Mucosa of descending colon (tissue), 3 donors: ENCODE measurements at regions not wholly inside any gene's neighbourhood (a gene's known extent, or its start where the extent isn't known, plus 50 kb on each side); places are given as distances from the start of the nearest gene placed in this dataset.

Experiments used
- ATAC-seq: fragments of 200-7000 bp; cut with Tn5 transposase; one replicate; pipeline ENCODE4 v1.9.1; 2020; ENCODE audit warnings: mild to moderate bottlenecking, moderate library complexity
- DNase-seq, 3 donors: peaks; one replicate each; pipeline ENCODE4 v3.0.0-alpha.2; 2020
- H3K36me3 ChIP-seq: fragments of 200-600 bp; one replicate; pipeline ENCODE4 v1.8.0; 2021; ENCODE audit warnings: low read depth, mild to moderate bottlenecking
- H3K4me1 ChIP-seq: fragments of 200-600 bp; one replicate; pipeline ENCODE4 v1.8.0; 2021; ENCODE audit warnings: low read depth, mild to moderate bottlenecking
- H3K4me3 ChIP-seq: fragments of 200-600 bp; one replicate; pipeline ENCODE4 v1.8.0; 2021; ENCODE audit warnings: mild to moderate bottlenecking
- H3K9me3 ChIP-seq: fragments of 200-600 bp; one replicate; pipeline ENCODE4 v1.8.0; 2021; ENCODE audit warnings: mild to moderate bottlenecking
- intact Hi-C, 2 donors: fragments of 100-400 bp; cut with DNase I in 1 of 2; cut with micrococcal nuclease in 1 of 2; formaldehyde crosslinking; loops; one replicate each; pipeline versions ENCODE4 v1.11.0 to v1.11.1; 2022; cut with DNase I, micrococcal nuclease
- TF ChIP-seq, protein P1 (sequence below): fragments of 200-600 bp; IDR thresholded peaks from one replicate; pipeline ENCODE4 v1.8.0; 2022; ENCODE audit warnings: antibody characterized with exemption, mild to moderate bottlenecking
- donor health status: DM: no; HTN: no; CAD: no; lungs with moderate emphysema.
- donor health status: DM: no; HTN: no; CAD: no.
- donor health status: DM: no; HTN: yes; CAD: no.

DNA sequence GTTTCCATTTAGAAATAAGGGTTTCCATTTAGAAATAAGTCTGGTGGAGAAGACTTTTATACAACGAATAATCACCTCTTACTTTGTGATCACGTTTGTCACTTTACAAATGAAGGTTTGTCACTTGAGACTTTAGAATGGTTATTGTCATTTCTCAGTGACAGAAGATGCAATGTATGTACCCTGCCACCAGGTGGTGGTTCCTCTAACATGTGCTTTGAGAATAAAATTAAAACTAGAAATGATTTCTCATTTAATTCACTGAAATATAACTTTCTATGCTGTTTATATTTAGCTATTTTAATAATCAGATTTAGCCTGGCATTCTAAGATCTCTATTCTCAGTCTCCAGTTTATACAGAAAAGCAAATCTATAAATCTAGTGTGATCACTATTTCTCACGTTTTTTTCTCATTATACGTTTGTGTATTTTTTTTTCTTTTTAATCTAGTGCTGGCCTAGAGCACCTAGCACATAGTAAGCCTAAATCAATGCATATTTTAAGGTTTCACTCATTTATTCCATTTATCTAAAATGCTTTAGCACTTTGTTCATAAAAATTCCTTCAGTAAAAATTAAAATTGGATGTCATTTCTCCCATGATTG, 57.4 kb upstream of the TFAP2D start:
- Histone ChIP-seq H3K4me3 (no peak overlapping the region), H3K9me3 (no peaks in the 10 kb centered on the region), H3K36me3 (no peaks in the 10 kb centered on the region), H3K4me1 (no peaks in the 10 kb centered on the region)
- TF ChIP-seq, protein P1, sequence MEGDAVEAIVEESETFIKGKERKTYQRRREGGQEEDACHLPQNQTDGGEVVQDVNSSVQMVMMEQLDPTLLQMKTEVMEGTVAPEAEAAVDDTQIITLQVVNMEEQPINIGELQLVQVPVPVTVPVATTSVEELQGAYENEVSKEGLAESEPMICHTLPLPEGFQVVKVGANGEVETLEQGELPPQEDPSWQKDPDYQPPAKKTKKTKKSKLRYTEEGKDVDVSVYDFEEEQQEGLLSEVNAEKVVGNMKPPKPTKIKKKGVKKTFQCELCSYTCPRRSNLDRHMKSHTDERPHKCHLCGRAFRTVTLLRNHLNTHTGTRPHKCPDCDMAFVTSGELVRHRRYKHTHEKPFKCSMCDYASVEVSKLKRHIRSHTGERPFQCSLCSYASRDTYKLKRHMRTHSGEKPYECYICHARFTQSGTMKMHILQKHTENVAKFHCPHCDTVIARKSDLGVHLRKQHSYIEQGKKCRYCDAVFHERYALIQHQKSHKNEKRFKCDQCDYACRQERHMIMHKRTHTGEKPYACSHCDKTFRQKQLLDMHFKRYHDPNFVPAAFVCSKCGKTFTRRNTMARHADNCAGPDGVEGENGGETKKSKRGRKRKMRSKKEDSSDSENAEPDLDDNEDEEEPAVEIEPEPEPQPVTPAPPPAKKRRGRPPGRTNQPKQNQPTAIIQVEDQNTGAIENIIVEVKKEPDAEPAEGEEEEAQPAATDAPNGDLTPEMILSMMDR: peak; percentile 16
- DNase-seq (peak in 1 of 3 donors; percentile 6), ATAC-seq (no peak)
- intact Hi-C loops: no loop called here

DNA sequence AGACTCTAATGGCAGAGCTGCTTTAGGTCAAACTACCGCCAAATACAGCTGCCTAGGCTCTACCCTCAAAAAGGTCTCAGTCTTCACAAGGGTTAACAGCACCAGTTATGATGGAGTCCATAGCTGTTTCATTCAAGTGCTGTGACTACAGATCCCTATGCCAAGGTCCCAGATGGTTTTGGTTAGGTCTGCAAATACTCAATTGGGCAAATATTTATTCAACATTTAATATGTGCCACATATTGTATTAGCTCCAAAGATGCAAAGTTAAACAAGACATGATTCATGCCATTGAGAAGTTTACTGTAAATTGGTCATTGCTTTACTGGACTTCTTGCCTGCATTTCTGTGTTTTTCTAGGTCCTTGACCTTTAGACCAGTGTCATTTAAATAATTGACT, 55.8 kb upstream of the TFAP2D start:
- Histone ChIP-seq H3K4me3 (no peak overlapping the region), H3K4me1 (no peaks in the 10 kb centered on the region), H3K36me3 (no peaks in the 10 kb centered on the region), H3K9me3 (no peaks in the 10 kb centered on the region)
- intact Hi-C loops: no loop called here
- DNase-seq: no peak
- ATAC-seq: no peak
- TF ChIP-seq, protein P1: no peak

DNA sequence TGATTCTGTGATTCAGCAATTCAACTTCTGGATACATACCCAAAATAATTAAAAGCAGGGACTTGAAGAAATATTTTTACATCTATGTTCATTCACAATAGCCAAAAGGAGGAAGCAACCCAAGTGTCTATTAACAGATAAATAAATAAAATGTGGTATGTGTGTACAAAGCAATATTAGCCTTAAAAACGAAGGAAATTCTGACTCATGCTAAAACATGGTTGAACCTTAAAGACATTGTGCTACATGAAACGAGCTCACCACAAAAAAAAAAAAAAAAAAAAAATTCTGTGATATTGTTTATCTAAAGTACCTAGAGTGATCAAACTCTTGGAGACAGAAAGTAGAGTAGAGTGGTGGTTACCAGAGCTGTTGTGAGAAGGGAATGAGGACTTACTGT, 54.8 kb upstream of the TFAP2D start:
- intact Hi-C loops: no loop called here
- Histone ChIP-seq H3K36me3 (no peaks in the 10 kb centered on the region), H3K4me3 (no peak overlapping the region), H3K9me3 (no peaks in the 10 kb centered on the region), H3K4me1 (no peaks in the 10 kb centered on the region)
- ATAC-seq: no peak
- TF ChIP-seq, protein P1: no peak
- DNase-seq: no peak

DNA sequence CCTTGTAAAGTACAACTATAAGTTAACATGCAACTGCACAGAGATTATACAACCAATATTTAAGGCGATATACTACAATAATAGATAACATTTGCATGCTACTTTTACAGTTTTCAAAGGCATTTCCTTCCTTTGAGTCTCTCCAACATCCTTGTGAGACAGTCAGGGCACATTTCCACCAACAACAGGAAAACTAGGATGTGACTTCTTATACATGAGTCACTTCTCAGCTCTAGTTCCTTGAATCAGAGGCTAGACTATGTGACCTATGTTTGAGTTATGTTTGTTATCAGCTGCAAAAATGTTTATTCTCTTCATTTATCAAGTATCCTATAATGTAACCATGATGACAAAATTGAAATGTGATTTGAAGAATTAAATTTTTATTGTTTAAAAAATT, 51.7 kb upstream of the TFAP2D start:
- ATAC-seq (no peak), DNase-seq (no peak)
- TF ChIP-seq, protein P1: no peak
- Histone ChIP-seq H3K36me3 (no peaks in the 10 kb centered on the region), H3K4me3 (no peak overlapping the region), H3K4me1 (no peaks in the 10 kb centered on the region), H3K9me3 (no peaks in the 10 kb centered on the region)
- intact Hi-C loops: no loop called here
